ENCODE measurements at regions not wholly inside any gene's neighbourhood (a gene's known extent, or its start where the extent isn't known, plus 50 kb on each side); places are given as distances from the start of the nearest gene placed in this dataset.
A peak's percentile ranks its signal among the peaks of the same experiment; 100 is the strongest.
"Not testable (repeated sequence)": the region's sequence is repeated elsewhere in the genome, so short reads cannot be mapped to it uniquely, and the experiment has no call there.

DNA sequence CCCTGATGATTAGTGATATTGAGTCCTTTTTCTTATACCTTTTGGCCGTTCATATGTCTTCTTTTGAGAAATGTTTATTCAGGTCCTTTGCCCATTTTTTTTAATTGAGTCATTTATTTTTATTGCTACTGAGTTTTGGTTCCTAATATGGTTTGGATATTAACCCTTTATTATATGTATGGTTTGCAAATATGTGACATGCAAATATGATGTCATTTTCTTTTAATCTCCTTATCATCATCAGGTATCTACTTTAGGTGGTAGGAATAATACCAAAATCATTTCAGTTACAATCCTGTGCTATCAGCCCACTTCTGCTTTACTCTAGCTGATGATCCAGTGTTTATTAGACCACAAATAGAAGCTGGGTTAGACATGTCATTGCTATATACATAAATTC, 102.3 kb upstream of the TRPC7 start:
- no peaks in the 10 kb centered on the region for H3K36me3 ChIP-seq (ENCODE audit: control insufficient read depth, insufficient read depth, low read length)
- no peak overlapping the region for H3K27ac ChIP-seq (ENCODE audit: low read length)
- no peak overlapping the region for H3K4me3 ChIP-seq (ENCODE audit: low read length)
- H3K9me3 ChIP-seq (ENCODE audit: control insufficient read depth, insufficient read depth, low read length), result no peaks in the 10 kb centered on the region
- no peaks in the 10 kb centered on the region for H3K27me3 ChIP-seq (ENCODE audit: control insufficient read depth, insufficient read depth, low read length)
- WGBS (ENCODE audit: insufficient coverage, insufficient read length), result no CpG with 5 or more reads among the region's 1 CpG
- no peak for DNase-seq (ENCODE audit: low read depth, low spot score)
- no peaks in the 10 kb centered on the region for H3K4me1 ChIP-seq (ENCODE audit: control insufficient read depth, insufficient read depth, low read length)

DNA sequence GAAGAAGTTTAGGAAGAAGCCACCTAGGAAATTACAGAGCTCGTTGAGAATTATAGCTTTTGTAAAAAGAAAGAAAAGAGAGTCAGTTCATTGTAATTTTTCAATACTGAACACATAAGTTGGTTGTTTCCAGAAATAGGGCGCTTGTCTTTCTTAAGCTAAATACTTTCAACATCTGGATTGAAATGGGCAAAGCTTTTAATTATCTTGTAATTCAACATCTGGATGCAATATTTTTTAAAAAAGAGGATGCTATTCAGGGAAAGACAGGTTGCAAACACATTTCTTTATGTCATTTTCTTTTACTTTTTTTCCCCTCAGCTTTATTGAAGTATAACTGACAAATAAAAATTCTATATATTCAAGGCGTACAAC, 100.7 kb upstream of the TRPC7 start:
- Histone ChIP-seq H3K9me3 (ENCODE audit: control insufficient read depth, insufficient read depth, low read length) (no peaks in the 10 kb centered on the region), H3K4me3 (ENCODE audit: low read length) (no peak overlapping the region), H3K4me1 (ENCODE audit: control insufficient read depth, insufficient read depth, low read length) (no peaks in the 10 kb centered on the region), H3K27me3 (ENCODE audit: control insufficient read depth, insufficient read depth, low read length) (no peaks in the 10 kb centered on the region), H3K36me3 (ENCODE audit: control insufficient read depth, insufficient read depth, low read length) (no peaks in the 10 kb centered on the region), H3K27ac (ENCODE audit: low read length) (no peak overlapping the region)
- WGBS (ENCODE audit: insufficient coverage, insufficient read length), result 100% methylated on average over 1 of the region's 3 CpGs
- no peak for DNase-seq (ENCODE audit: low read depth, low spot score)

DNA sequence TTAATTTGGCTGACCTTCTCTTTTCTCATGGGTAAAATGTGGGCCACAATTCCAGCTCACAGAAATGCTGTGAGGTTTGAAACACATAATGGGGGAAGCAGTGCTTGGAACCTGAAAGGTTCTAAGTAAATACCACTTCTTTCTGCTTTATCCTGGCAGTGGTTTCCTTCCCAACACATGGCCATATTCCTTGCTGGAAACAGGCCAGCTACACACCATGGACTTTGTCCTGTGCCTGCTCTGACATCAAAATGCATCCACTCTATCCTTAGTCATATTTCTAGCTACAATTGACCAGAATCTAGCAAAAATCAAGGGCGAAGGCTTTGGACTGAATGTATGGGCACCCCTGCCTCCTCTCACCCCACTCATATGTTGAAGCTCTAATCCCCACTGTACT, 93.1 kb upstream of the TRPC7 start:
- DNase-seq (ENCODE audit: low read depth, low spot score), result no peak
- H3K27me3 ChIP-seq (ENCODE audit: control insufficient read depth, insufficient read depth, low read length), result no peaks in the 10 kb centered on the region
- H3K4me1 ChIP-seq (ENCODE audit: control insufficient read depth, insufficient read depth, low read length), result no peaks in the 10 kb centered on the region
- H3K27ac ChIP-seq (ENCODE audit: low read length), result no peak overlapping the region
- H3K4me3 ChIP-seq (ENCODE audit: low read length), result no peak overlapping the region
- WGBS (ENCODE audit: insufficient coverage, insufficient read length), result no CpG with 5 or more reads among the region's 1 CpG
- H3K9me3 ChIP-seq (ENCODE audit: control insufficient read depth, insufficient read depth, low read length), result no peaks in the 10 kb centered on the region
- H3K36me3 ChIP-seq (ENCODE audit: control insufficient read depth, insufficient read depth, low read length), result no peaks in the 10 kb centered on the region

- H3K36me3 ChIP-seq (ENCODE audit: control insufficient read depth, insufficient read depth, low read length), result no peaks in the 10 kb centered on the region
Observed at GRCh38 chr5:136457390-136458013, 92.2 kb upstream of the TRPC7 start.

DNA sequence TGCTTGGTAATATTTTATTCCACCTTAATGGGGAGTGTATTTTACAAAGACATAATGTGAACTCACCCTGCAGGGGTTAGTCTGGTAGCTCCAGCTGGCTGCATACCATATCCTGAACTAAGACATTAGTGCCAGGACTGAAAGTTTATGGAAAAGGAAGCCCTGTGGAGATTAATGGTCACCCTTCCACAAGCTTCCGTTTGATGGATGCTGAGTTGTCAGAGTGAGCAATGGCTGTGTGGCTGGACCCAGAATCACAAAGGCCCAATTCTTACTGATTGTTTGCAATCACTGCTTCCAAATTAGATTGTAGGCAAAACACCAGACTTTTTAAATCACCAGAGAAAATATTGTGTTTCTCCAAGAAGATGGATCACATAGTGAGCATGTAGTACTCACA, 90.1 kb upstream of the TRPC7 start:
- Histone ChIP-seq H3K4me3 (ENCODE audit: low read length) (no peak overlapping the region), H3K27me3 (ENCODE audit: control insufficient read depth, insufficient read depth, low read length) (no peaks in the 10 kb centered on the region), H3K4me1 (ENCODE audit: control insufficient read depth, insufficient read depth, low read length) (no peaks in the 10 kb centered on the region), H3K27ac (ENCODE audit: low read length) (no peak overlapping the region), H3K36me3 (ENCODE audit: control insufficient read depth, insufficient read depth, low read length) (no peaks in the 10 kb centered on the region), H3K9me3 (ENCODE audit: control insufficient read depth, insufficient read depth, low read length) (no peaks in the 10 kb centered on the region)
- no CpG with 5 or more reads among the region's 1 CpG for WGBS (ENCODE audit: insufficient coverage, insufficient read length)
- DNase-seq (ENCODE audit: low read depth, low spot score), result no peak

More at GRCh38 chr5:136457390-136458013, 92.2 kb upstream of the TRPC7 start:
- H3K4me1 ChIP-seq (ENCODE audit: control insufficient read depth, insufficient read depth, low read length), result no peaks in the 10 kb centered on the region
- H3K27me3 ChIP-seq (ENCODE audit: control insufficient read depth, insufficient read depth, low read length), result no peaks in the 10 kb centered on the region
- no peak overlapping the region for H3K27ac ChIP-seq (ENCODE audit: low read length)
- DNase-seq (ENCODE audit: low read depth, low spot score), result no peak
- no peaks in the 10 kb centered on the region for H3K9me3 ChIP-seq (ENCODE audit: control insufficient read depth, insufficient read depth, low read length)
- WGBS (ENCODE audit: insufficient coverage, insufficient read length), result no CpG with 5 or more reads among the region's 2 CpGs
- no peak overlapping the region for H3K4me3 ChIP-seq (ENCODE audit: low read length)

GRCh38 chr5:136453986-136454758, 88.8 kb upstream of the TRPC7 start:
- Histone ChIP-seq H3K4me1 (ENCODE audit: control insufficient read depth, insufficient read depth, low read length) (no peaks in the 10 kb centered on the region), H3K9me3 (ENCODE audit: control insufficient read depth, insufficient read depth, low read length) (no peaks in the 10 kb centered on the region), H3K4me3 (ENCODE audit: low read length) (no peak overlapping the region), H3K27me3 (ENCODE audit: control insufficient read depth, insufficient read depth, low read length) (no peaks in the 10 kb centered on the region), H3K27ac (ENCODE audit: low read length) (no peak overlapping the region), H3K36me3 (ENCODE audit: control insufficient read depth, insufficient read depth, low read length) (no peaks in the 10 kb centered on the region)
- DNase-seq (ENCODE audit: low read depth, low spot score), result no peak
- whole genome bisulfite sequencing (ENCODE audit: insufficient coverage, insufficient read length), result no CpG with 5 or more reads among the region's 4 CpGs

GRCh38 chr5:136453199-136453598, 87.9 kb upstream of the TRPC7 start:
- Histone ChIP-seq H3K9me3 (ENCODE audit: control insufficient read depth, insufficient read depth, low read length) (no peaks in the 10 kb centered on the region), H3K27ac (ENCODE audit: low read length) (no peak overlapping the region), H3K4me1 (ENCODE audit: control insufficient read depth, insufficient read depth, low read length) (no peaks in the 10 kb centered on the region)

GRCh38 chr5:136447576-136447975, 82.2 kb upstream of the TRPC7 start:
- not testable (repeated sequence) for H3K4me1 ChIP-seq (ENCODE audit: control insufficient read depth, insufficient read depth, low read length); H3K9me3 ChIP-seq (ENCODE audit: control insufficient read depth, insufficient read depth, low read length); H3K27me3 ChIP-seq (ENCODE audit: control insufficient read depth, insufficient read depth, low read length); H3K4me3 ChIP-seq (ENCODE audit: low read length); H3K27ac ChIP-seq (ENCODE audit: low read length); H3K36me3 ChIP-seq (ENCODE audit: control insufficient read depth, insufficient read depth, low read length); DNase-seq (ENCODE audit: low read depth, low spot score)
- no CpG with 5 or more reads among the region's 2 CpGs for WGBS (ENCODE audit: insufficient coverage, insufficient read length)

More at GRCh38 chr5:136453199-136453598, 87.9 kb upstream of the TRPC7 start:
- H3K4me3 ChIP-seq (ENCODE audit: low read length), result no peak overlapping the region
- no peaks in the 10 kb centered on the region for H3K36me3 ChIP-seq (ENCODE audit: control insufficient read depth, insufficient read depth, low read length)
- no peak for DNase-seq (ENCODE audit: low read depth, low spot score)
- H3K27me3 ChIP-seq (ENCODE audit: control insufficient read depth, insufficient read depth, low read length), result no peaks in the 10 kb centered on the region

- peak; percentile 11 for DNase-seq (ENCODE audit: low read depth, low spot score)
- no CpG with 5 or more reads among the region's 6 CpGs for WGBS (ENCODE audit: insufficient coverage, insufficient read length)
- Histone ChIP-seq H3K4me1 (ENCODE audit: control insufficient read depth, insufficient read depth, low read length) (no peaks in the 10 kb centered on the region), H3K36me3 (ENCODE audit: control insufficient read depth, insufficient read depth, low read length) (no peaks in the 10 kb centered on the region), H3K4me3 (ENCODE audit: low read length) (no peak overlapping the region), H3K27ac (ENCODE audit: low read length) (no peak overlapping the region), H3K9me3 (ENCODE audit: control insufficient read depth, insufficient read depth, low read length) (no peaks in the 10 kb centered on the region), H3K27me3 (ENCODE audit: control insufficient read depth, insufficient read depth, low read length) (no peaks in the 10 kb centered on the region)
Observed at GRCh38 chr5:136446565-136446964, 81.2 kb upstream of the TRPC7 start.

DNA sequence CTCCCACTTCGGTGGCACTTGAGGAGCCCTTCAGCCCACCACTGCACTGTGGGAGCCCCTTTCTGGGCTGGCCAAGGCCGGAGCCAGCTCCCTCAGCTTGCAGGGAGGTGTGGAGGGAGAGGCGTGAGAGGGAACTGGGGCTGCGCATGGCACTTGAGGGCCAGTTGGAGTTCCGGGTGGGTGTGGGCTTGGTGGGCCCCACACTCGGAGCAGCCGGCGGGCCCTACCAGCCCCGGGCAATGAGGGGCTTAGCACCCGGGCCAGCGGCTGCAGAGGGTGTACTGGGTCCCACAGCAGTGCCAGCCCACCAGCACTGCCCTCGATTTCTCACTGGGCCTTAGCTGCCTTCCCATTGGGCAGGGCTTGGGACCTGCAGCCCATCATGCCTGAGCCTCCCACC, 78.8 kb upstream of the TRPC7 start:
- WGBS (ENCODE audit: insufficient coverage, insufficient read length), result no CpG with 5 or more reads among the region's 12 CpGs
- H3K27me3 ChIP-seq (ENCODE audit: control insufficient read depth, insufficient read depth, low read length); H3K9me3 ChIP-seq (ENCODE audit: control insufficient read depth, insufficient read depth, low read length); H3K36me3 ChIP-seq (ENCODE audit: control insufficient read depth, insufficient read depth, low read length); H3K4me1 ChIP-seq (ENCODE audit: control insufficient read depth, insufficient read depth, low read length); H3K27ac ChIP-seq (ENCODE audit: low read length); DNase-seq (ENCODE audit: low read depth, low spot score); H3K4me3 ChIP-seq (ENCODE audit: low read length): not testable (repeated sequence)

- Histone ChIP-seq H3K27me3 (ENCODE audit: control insufficient read depth, insufficient read depth, low read length) (no peaks in the 10 kb centered on the region), H3K9me3 (ENCODE audit: control insufficient read depth, insufficient read depth, low read length) (no peaks in the 10 kb centered on the region), H3K4me1 (ENCODE audit: control insufficient read depth, insufficient read depth, low read length) (no peaks in the 10 kb centered on the region), H3K36me3 (ENCODE audit: control insufficient read depth, insufficient read depth, low read length) (no peaks in the 10 kb centered on the region), H3K4me3 (ENCODE audit: low read length) (no peak overlapping the region), H3K27ac (ENCODE audit: low read length) (no peak overlapping the region)
- DNase-seq (ENCODE audit: low read depth, low spot score), result no peak
Observed at GRCh38 chr5:136439367-136439766, 74.0 kb upstream of the TRPC7 start.

Data from iPS DF 6.9 (cell line).